ENCODE measurements at regions not wholly inside any gene's neighbourhood (a gene's known extent, or its start where the extent isn't known, plus 50 kb on each side); places are given as distances from the start of the nearest gene placed in this dataset.

GRCh38 chr1:170284951-170285350 is 139.2 kb downstream of the NTMT2 start:
- TF ChIP-seq EP400 (IDR thresholded peaks at IDR 0.05) = no peak
- no peak for TF ChIP-seq RAD21 (CRISPR knock-in tag; conservative IDR thresholded peaks at IDR 0.05 in 1 of 2, IDR thresholded peaks at IDR 0.05 in 1 of 2)
- no peak for TF ChIP-seq JUNB (CRISPR knock-in tag; conservative IDR thresholded peaks at IDR 0.05)
- TF ChIP-seq RERE (CRISPR knock-in tag; IDR thresholded peaks at IDR 0.05; ENCODE audit: borderline replicate concordance) = no peak
- no peak for TF ChIP-seq KAT8 (IDR thresholded peaks at IDR 0.05; ENCODE audit: low read depth)
- TF ChIP-seq SRSF1 (IDR thresholded peaks at IDR 0.05; ENCODE audit: low read depth, low read length) = no peak
- no peak for TF ChIP-seq L3MBTL2 (IDR thresholded peaks at IDR 0.05)
- no peak for TF ChIP-seq STAG1 (CRISPR knock-in tag; IDR thresholded peaks at IDR 0.05; ENCODE audit: borderline replicate concordance)
- TF ChIP-seq MYNN (IDR thresholded peaks at IDR 0.05) = no peak
- TF ChIP-seq MYNN (CRISPR knock-in tag; IDR thresholded peaks at IDR 0.05) = no peak
- TF ChIP-seq TFE3 (CRISPR knock-in tag; IDR thresholded peaks at IDR 0.05) = no peak
- TF ChIP-seq IRF9 (tag; IDR thresholded peaks at IDR 0.05) = no peak
